Effector memory CD8-positive, alpha-beta T cell (primary cell): ENCODE measurements at regions not wholly inside any gene's neighbourhood (a gene's known extent, or its start where the extent isn't known, plus 50 kb on each side); places are given as distances from the start of the nearest gene placed in this dataset.
A peak's percentile ranks its signal among the peaks of the same experiment; 100 is the strongest.
"Not testable (repeated sequence)": the region's sequence is repeated elsewhere in the genome, so short reads cannot be mapped to it uniquely, and the experiment has no call there.

Experiments used
- ATAC-seq: fragments of 150-1000 bp; cut with Tn5 transposase; replicated peaks from 2 replicates; pipeline ENCODE4 v1.10.0; 2021; ENCODE audit warnings: mild to moderate bottlenecking, moderate library complexity
- DNase-seq, 3 experiments: peaks; one replicate each; pipeline ENCODE4 v3.0.0; 2021
- H3K27ac Mint-ChIP-seq, 2 donors: one replicate each; pipeline ENCODE4 v1.8.0; 2022; ENCODE audit warnings: mild to moderate bottlenecking in 2 of 2, mixed read lengths in 2 of 2, moderate library complexity in 2 of 2
- H3K27me3 Mint-ChIP-seq, 2 donors: one replicate each; pipeline ENCODE4 v1.8.0; 2022; ENCODE audit warnings: mixed read lengths in 2 of 2
- H3K36me3 Mint-ChIP-seq: one replicate; pipeline ENCODE4 v1.8.0; 2022; ENCODE audit warnings: mild to moderate bottlenecking, moderate library complexity, mixed read lengths; ENCODE audit not compliant: insufficient read depth
- H3K4me1 Mint-ChIP-seq, 2 donors: one replicate each; pipeline ENCODE4 v1.8.0; 2022; ENCODE audit warnings: low read depth in 2 of 2, mixed read lengths in 2 of 2
- H3K4me3 Mint-ChIP-seq, 2 donors: one replicate each; pipeline ENCODE4 v1.8.0; 2022; ENCODE audit warnings: mild to moderate bottlenecking in 2 of 2, mixed read lengths in 2 of 2, moderate library complexity in 2 of 2
- H3K9me3 Mint-ChIP-seq, 2 donors: one replicate each; pipeline ENCODE4 v1.8.0; 2022; ENCODE audit warnings: mixed read lengths in 2 of 2

DNA sequence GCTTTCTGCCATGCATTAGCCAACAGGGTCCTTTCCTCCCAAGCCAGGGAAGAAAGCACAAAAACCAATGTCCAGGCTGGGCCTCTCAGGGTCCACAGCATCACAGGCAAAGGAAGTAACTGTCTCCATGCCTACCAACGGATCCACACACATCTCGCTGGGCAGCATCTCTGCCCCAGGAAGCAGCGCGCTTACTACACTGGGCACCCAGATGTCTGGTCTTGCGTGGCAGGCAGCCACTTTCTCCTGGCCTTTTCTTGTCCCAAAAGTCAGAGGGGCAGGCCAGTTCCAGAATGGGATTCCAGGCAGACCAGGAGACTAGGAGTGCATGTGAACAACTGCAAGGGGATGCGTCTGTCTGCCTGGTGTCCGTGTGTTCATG is 153.3 kb upstream of the PLGLB2 start:
- H3K36me3 Mint-ChIP-seq, H3K4me1 Mint-ChIP-seq, H3K27me3 Mint-ChIP-seq, DNase-seq, H3K4me3 Mint-ChIP-seq, H3K27ac Mint-ChIP-seq, H3K9me3 Mint-ChIP-seq, ATAC-seq: not testable (repeated sequence)

DNA sequence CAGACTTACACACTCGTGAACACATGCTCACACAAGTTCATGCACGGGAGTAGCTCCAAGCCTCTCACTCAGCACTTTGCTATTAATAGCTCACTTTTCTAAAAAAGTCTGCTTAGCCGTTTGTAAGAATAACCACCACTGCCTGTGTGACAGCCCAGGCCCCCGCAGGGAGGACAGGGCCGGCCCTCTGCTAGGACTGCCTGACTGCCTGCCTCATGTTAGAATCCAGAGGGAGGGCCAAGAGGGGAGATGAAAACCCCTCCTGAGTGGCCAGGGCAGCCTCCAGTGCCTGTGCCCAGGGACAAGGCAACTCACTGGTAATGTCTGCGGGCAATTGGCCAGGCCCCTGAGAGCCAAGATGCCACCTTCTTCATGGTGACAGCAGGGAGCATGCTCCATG is 152.9 kb upstream of the PLGLB2 start:
- not testable (repeated sequence) for H3K27ac Mint-ChIP-seq, DNase-seq, H3K4me1 Mint-ChIP-seq, H3K27me3 Mint-ChIP-seq, H3K4me3 Mint-ChIP-seq, H3K9me3 Mint-ChIP-seq, ATAC-seq, H3K36me3 Mint-ChIP-seq

DNA sequence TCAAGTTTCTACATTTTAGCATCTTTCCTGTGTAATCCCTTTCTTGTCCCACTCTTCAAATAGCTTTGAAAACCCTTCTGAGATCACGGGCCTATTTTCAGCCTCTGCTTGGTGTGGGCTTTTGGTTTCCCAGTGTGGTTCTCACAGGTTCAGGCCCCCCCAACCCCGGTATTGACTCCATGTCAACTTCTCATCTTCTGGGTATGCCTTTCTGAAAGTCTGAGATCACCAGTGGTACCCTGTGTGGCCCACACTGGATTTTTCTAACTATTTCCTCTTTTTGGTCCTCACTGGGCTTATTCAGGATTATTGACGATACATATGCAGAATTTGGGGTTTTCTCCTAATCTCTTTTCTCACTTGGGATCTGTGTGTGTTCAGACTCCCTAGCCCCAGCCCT is 146.9 kb upstream of the PLGLB2 start:
- H3K4me3 Mint-ChIP-seq, H3K9me3 Mint-ChIP-seq: not testable (repeated sequence)
- peak; percentile 22 for ATAC-seq

DNA sequence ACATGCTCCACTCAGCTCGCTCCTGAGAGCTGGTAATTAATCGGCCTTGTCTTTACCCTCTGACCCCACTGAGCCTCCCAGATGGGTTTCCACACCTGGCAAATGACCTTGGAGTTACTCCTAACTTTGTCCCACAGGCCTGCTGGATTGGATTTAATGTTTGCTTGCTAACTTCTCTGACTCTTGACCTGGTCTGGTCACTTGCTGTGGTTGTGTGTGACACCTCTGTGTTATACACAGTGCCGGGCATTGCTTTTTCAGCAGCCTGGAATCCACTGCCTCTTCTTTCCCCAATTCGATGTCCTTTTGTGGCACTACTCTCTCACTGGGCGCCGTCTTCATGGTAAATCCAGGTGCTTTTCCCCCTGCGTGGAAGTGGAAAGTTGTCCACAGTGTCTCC is 145.8 kb upstream of the PLGLB2 start:
- H3K9me3 Mint-ChIP-seq, ATAC-seq, H3K36me3 Mint-ChIP-seq: not testable (repeated sequence)

More for the DNA sequence above, 146.9 kb upstream of the PLGLB2 start:
- DNase-seq, H3K4me1 Mint-ChIP-seq, H3K36me3 Mint-ChIP-seq, H3K27me3 Mint-ChIP-seq, H3K27ac Mint-ChIP-seq: not testable (repeated sequence)

DNA sequence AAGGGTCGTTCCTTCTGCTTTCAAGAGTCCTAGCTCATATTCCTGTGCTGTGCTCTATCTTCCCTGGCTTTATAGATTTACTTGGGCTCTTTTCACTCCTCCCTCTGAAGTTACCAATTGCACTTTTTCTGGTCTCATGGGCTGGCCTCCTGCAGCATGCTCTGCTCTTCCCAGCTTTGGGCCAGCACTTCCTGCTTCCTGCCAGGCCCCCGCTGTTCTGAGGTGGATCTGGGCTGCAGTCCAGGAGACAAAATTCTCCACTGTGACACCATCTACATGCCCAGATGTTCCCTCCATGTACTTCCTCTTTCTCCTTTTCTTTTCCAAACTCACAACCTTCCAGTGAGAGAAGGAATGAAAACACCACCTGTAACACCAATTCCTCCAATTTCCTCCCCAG is 145.2 kb upstream of the PLGLB2 start:
- not testable (repeated sequence) for H3K4me1 Mint-ChIP-seq

More for the DNA sequence above, 145.8 kb upstream of the PLGLB2 start:
- DNase-seq, H3K27me3 Mint-ChIP-seq, H3K4me1 Mint-ChIP-seq, H3K27ac Mint-ChIP-seq, H3K4me3 Mint-ChIP-seq: not testable (repeated sequence)

GRCh38 chr2:87603418-87604278 is 144.2 kb upstream of the PLGLB2 start:
- not testable (repeated sequence) for ATAC-seq, H3K27ac Mint-ChIP-seq, H3K4me3 Mint-ChIP-seq, H3K4me1 Mint-ChIP-seq, H3K9me3 Mint-ChIP-seq, H3K36me3 Mint-ChIP-seq, DNase-seq, H3K27me3 Mint-ChIP-seq

More for the DNA sequence above, 145.2 kb upstream of the PLGLB2 start:
- not testable (repeated sequence) for DNase-seq, H3K27ac Mint-ChIP-seq, H3K36me3 Mint-ChIP-seq, H3K9me3 Mint-ChIP-seq, ATAC-seq, H3K4me3 Mint-ChIP-seq, H3K27me3 Mint-ChIP-seq

DNA sequence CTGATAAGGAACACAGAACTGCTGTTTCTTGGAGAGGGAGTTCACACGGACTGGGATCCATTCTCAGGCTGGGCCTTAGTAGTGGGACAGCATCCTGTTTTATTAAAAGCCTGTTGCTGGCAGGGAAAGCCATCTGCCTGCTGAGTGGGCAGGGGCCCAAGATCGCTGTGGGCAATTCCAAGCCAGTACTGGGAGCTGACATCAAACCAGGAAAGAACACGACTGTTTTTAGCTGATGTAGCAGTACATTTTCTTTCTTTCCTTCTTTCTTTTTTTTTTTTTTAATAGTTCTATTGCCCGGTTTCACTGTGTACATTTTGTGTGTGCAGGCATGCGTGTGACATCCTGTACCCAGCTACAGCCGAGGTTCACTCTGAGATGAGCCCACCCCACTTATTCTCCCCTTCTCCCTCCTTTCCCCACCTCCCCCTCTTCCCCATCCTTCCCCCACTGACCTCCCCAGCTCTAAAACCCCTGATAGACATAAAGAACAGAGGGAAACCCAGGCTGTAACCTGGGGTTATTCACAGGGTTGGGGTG is 143.5 kb upstream of the PLGLB2 start:
- not testable (repeated sequence) for H3K9me3 Mint-ChIP-seq, H3K27me3 Mint-ChIP-seq, H3K36me3 Mint-ChIP-seq, DNase-seq, H3K27ac Mint-ChIP-seq, H3K4me3 Mint-ChIP-seq, H3K4me1 Mint-ChIP-seq, ATAC-seq

GRCh38 chr2:87604980-87605379 is 142.9 kb upstream of the PLGLB2 start:
- not testable (repeated sequence) for ATAC-seq, H3K27me3 Mint-ChIP-seq, DNase-seq, H3K4me3 Mint-ChIP-seq, H3K36me3 Mint-ChIP-seq, H3K9me3 Mint-ChIP-seq, H3K27ac Mint-ChIP-seq, H3K4me1 Mint-ChIP-seq

GRCh38 chr2:87608377-87609166 is 139.3 kb upstream of the PLGLB2 start:
- ATAC-seq, H3K27ac Mint-ChIP-seq, H3K9me3 Mint-ChIP-seq, H3K4me3 Mint-ChIP-seq, H3K36me3 Mint-ChIP-seq, H3K4me1 Mint-ChIP-seq, H3K27me3 Mint-ChIP-seq, DNase-seq: not testable (repeated sequence)

GRCh38 chr2:87610974-87611373 is 136.9 kb upstream of the PLGLB2 start:
- not testable (repeated sequence) for DNase-seq, H3K36me3 Mint-ChIP-seq, H3K4me1 Mint-ChIP-seq, ATAC-seq, H3K27me3 Mint-ChIP-seq, H3K9me3 Mint-ChIP-seq, H3K4me3 Mint-ChIP-seq, H3K27ac Mint-ChIP-seq

GRCh38 chr2:87611416-87611815 is 136.5 kb upstream of the PLGLB2 start:
- not testable (repeated sequence) for H3K27ac Mint-ChIP-seq

DNA sequence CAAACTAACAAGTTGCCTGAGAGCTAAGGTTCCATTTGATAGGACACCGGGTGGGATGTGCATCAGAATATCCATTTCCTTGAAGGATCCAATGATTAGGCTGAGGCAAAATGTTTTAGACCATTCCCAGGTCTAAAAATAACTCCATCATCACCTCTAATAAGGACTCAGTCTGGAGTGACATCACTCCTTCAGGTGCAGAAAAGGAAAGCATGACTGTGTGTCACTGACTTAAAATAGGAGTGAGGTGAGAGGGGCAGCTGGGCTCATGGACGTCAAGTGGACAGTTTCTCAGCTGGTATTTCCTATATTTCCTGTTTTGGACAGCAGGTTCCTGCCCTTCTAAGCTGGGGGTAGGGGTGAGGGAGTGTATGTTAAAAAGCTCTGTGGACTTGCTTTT is 135.9 kb upstream of the PLGLB2 start:
- H3K9me3 Mint-ChIP-seq, H3K27ac Mint-ChIP-seq, H3K27me3 Mint-ChIP-seq, H3K4me1 Mint-ChIP-seq, DNase-seq, ATAC-seq, H3K4me3 Mint-ChIP-seq, H3K36me3 Mint-ChIP-seq: not testable (repeated sequence)

More at GRCh38 chr2:87611416-87611815, 136.5 kb upstream of the PLGLB2 start:
- not testable (repeated sequence) for H3K9me3 Mint-ChIP-seq, H3K27me3 Mint-ChIP-seq, H3K36me3 Mint-ChIP-seq, H3K4me1 Mint-ChIP-seq, H3K4me3 Mint-ChIP-seq, DNase-seq, ATAC-seq

DNA sequence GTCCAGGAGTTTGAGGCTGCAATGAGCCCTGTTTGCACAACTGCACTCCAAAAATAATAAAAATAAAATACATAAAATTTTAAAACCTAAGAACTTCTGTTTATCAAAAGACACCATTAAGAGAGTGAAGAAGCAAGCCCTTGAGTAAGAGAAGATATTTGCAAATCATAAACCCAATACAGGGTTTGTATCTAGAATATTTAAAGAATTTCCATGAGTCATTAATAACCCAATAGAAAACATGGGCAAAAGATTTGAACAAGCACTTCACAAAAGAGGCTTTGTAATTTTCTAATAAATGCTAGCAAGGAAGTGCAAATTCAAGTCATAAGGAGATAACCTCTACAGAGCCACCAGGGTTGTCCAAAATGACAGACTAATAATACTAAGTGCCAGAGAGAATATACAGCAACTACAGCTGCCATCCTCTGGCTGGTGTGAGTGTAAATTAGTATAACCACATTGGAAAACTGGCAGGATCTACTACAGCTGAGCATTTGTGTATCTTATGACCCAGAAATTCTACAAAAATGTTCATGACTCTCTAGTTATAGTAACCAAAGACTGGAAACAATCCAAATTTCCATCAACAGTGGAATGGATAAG is 133.0 kb upstream of the PLGLB2 start:
- H3K9me3 Mint-ChIP-seq, H3K27me3 Mint-ChIP-seq, H3K36me3 Mint-ChIP-seq, H3K27ac Mint-ChIP-seq, ATAC-seq, DNase-seq, H3K4me3 Mint-ChIP-seq, H3K4me1 Mint-ChIP-seq: not testable (repeated sequence)
